Erythroblast (primary cell): ENCODE measurements at regions not wholly inside any gene's neighbourhood (a gene's known extent, or its start where the extent isn't known, plus 50 kb on each side); places are given as distances from the start of the nearest gene placed in this dataset.

Experiments
- GATA1 ChIP-seq: IDR thresholded peaks from 2 replicates; pipeline ENCODE4 v1.6.1; 2011; ENCODE audit warnings: low read depth, mild to moderate bottlenecking, control low read depth, low read length, moderate library complexity
- POLR2A ChIP-seq: IDR thresholded peaks from 2 replicates; pipeline ENCODE4 v1.6.1; 2011; ENCODE audit warnings: mild to moderate bottlenecking, low read length

GRCh38 chr2:220696280-220696669 is 875.8 kb downstream of the EPHA4 start:
- TF ChIP-seq POLR2A = no peak
- no peak for TF ChIP-seq GATA1
